Liver (tissue), 7 donors: ENCODE measurements at regions not wholly inside any gene's neighbourhood (a gene's known extent, or its start where the extent isn't known, plus 50 kb on each side); places are given as distances from the start of the nearest gene placed in this dataset.
"Not testable (repeated sequence)": the region's sequence is repeated elsewhere in the genome, so short reads cannot be mapped to it uniquely, and the experiment has no call there.

Experiments
- DNase-seq: peaks from one replicate; pipeline ENCODE4 v3.0.0-alpha.2; 2017; ENCODE audit warnings: low spot score
- H3K27ac ChIP-seq, 2 donors: one replicate each; pipeline ENCODE4 v1.7.0; 2013; ENCODE audit warnings: inconsistent platforms in 2 of 2, low read length in 2 of 2, control low read depth in 1 of 2, low read depth in 1 of 2, mild to moderate bottlenecking in 1 of 2
- H3K27me3 ChIP-seq, 4 donors: one replicate each; pipeline versions ENCODE4 v1.6.1 to v1.7.0; 2013; ENCODE audit warnings: low read length in 3 of 4, inconsistent platforms in 1 of 4, mild to moderate bottlenecking in 1 of 4, moderate library complexity in 1 of 4; ENCODE audit not compliant: control insufficient read depth in 4 of 4, insufficient read depth in 4 of 4
- H3K36me3 ChIP-seq, 4 donors: one replicate each; pipeline versions ENCODE4 v1.6.1 to v1.7.0; 2013; ENCODE audit warnings: low read length in 3 of 4, mild to moderate bottlenecking in 3 of 4, low read depth in 1 of 4, moderate library complexity in 1 of 4; ENCODE audit not compliant: control insufficient read depth in 4 of 4, insufficient read depth in 3 of 4
- H3K4me1 ChIP-seq, 4 donors: one replicate each; pipeline versions ENCODE4 v1.6.1 to v1.7.0; 2013; ENCODE audit warnings: low read length in 3 of 4, mild to moderate bottlenecking in 3 of 4, moderate library complexity in 1 of 4; ENCODE audit not compliant: control insufficient read depth in 4 of 4, insufficient read depth in 4 of 4
- H3K4me3 ChIP-seq, 3 donors: one replicate each; pipeline versions ENCODE4 v1.6.1 to v1.7.0; 2013; ENCODE audit warnings: low read length in 3 of 3, control low read depth in 1 of 3, low read depth in 1 of 3, mild to moderate bottlenecking in 1 of 3
- H3K9ac ChIP-seq, 2 donors: one replicate each; pipeline ENCODE4 v1.7.0; 2013; ENCODE audit warnings: low read length in 2 of 2, mild to moderate bottlenecking in 2 of 2, moderate library complexity in 2 of 2, control low read depth in 1 of 2, low read depth in 1 of 2
- H3K9me3 ChIP-seq, 4 donors: one replicate each; pipeline versions ENCODE4 v1.6.1 to v1.7.0; 2013; ENCODE audit warnings: low read length in 3 of 4; ENCODE audit not compliant: control insufficient read depth in 4 of 4
- ATF3 ChIP-seq: IDR thresholded peaks from 2 replicates; pipeline ENCODE4 v1.6.1; 2016; ENCODE audit warnings: antibody characterized with exemption
- EGR1 ChIP-seq, 2 donors: IDR thresholded peaks; 2 replicates each; pipeline ENCODE4 v1.6.1; 2016 to 2018; ENCODE audit warnings: antibody characterized with exemption in 2 of 2, low read depth in 2 of 2
- FOXA1 ChIP-seq: IDR thresholded peaks from 2 replicates; pipeline ENCODE4 v1.6.1; 2016; ENCODE audit warnings: antibody characterized with exemption
- GABPA ChIP-seq, 2 donors: IDR thresholded peaks in 1 of 2; conservative IDR thresholded peaks in 1 of 2; 2 replicates each; pipeline ENCODE4 v1.6.1; 2016; ENCODE audit warnings: antibody characterized with exemption in 2 of 2, mild to moderate bottlenecking in 1 of 2, moderate library complexity in 1 of 2
- HNF4A ChIP-seq, 2 donors: conservative IDR thresholded peaks; 2 replicates each; pipeline ENCODE4 v1.6.1; 2016; ENCODE audit warnings: antibody characterized with exemption in 2 of 2, mild to moderate bottlenecking in 2 of 2
- JUND ChIP-seq, 2 donors: IDR thresholded peaks; 2 replicates each; pipeline ENCODE4 v1.6.1; 2016; ENCODE audit warnings: antibody characterized with exemption in 2 of 2
- MAX ChIP-seq: IDR thresholded peaks from 2 replicates; pipeline ENCODE4 v1.6.1; 2016; ENCODE audit warnings: antibody characterized with exemption
- RAD21 ChIP-seq, 2 donors: IDR thresholded peaks; 2 replicates each; pipeline ENCODE4 v1.6.1; 2016; ENCODE audit warnings: antibody characterized with exemption in 2 of 2, mild to moderate bottlenecking in 2 of 2
- SP1 ChIP-seq: IDR thresholded peaks from 2 replicates; pipeline ENCODE4 v1.6.1; 2018; ENCODE audit warnings: antibody characterized with exemption, mild to moderate bottlenecking
- YY1 ChIP-seq: IDR thresholded peaks from 2 replicates; pipeline ENCODE4 v1.6.1; 2016; ENCODE audit warnings: antibody characterized with exemption, mild to moderate bottlenecking
- ZBTB33 ChIP-seq: IDR thresholded peaks from 2 replicates; pipeline ENCODE4 v1.6.1; 2016; ENCODE audit warnings: antibody characterized with exemption
- WGBS: extraction: QIAGEN DNeasy Blood & Tissue Kit; methylation state at CpG from one replicate; pipeline ENCODE4 v1.1.7; 2013; 5-methylcytosine and 5-hydroxymethylcytosine counted together
- donor health status: healthy.
- donor health status: healthy.
- donor health status: healthy.
- donor health status: healthy.

- Histone ChIP-seq H3K4me3 (no peak overlapping the region), H3K27ac (no peak overlapping the region), H3K27me3 (no peaks in the 10 kb centered on the region), H3K36me3 (no peaks in the 10 kb centered on the region), H3K4me1 (peaks cover 0 to 7% (median 1%) of the 10 kb centered on the region in 4 donors), H3K9me3 (no peaks in the 10 kb centered on the region), H3K9ac (no peak overlapping the region)
- DNase-seq = no peak
- 91% methylated on average over 4 of the region's 4 CpGs for WGBS
- no peak for TF ChIP-seq RAD21 (IDR thresholded peaks at IDR 0.05)
- TF ChIP-seq EGR1 (IDR thresholded peaks at IDR 0.05; ENCODE audit: low read depth in 2 of 2) = no peak
- TF ChIP-seq YY1 = no peak
- no peak for TF ChIP-seq MAX
- no peak for TF ChIP-seq SP1
Measured at GRCh38 chr12:127150956-127151355, 1116.0 kb upstream of the TMEM132C start.

GRCh38 chr12:127153996-127154395 lies 1113.0 kb upstream of the TMEM132C start:
- H3K27me3 ChIP-seq = no peaks in the 10 kb centered on the region
- no peaks in the 10 kb centered on the region for H3K9me3 ChIP-seq
- no peaks in the 10 kb centered on the region for H3K4me1 ChIP-seq
- DNase-seq = no peak
- TF ChIP-seq ATF3 (no peak), ZBTB33 (no peak), SP1 (no peak), GABPA (IDR thresholded peaks at IDR 0.05 in 1 of 2, conservative IDR thresholded peaks at IDR 0.05 in 1 of 2) (no peak), MAX (no peak), HNF4A (conservative IDR thresholded peaks at IDR 0.05) (no peak), FOXA1 (no peak), RAD21 (IDR thresholded peaks at IDR 0.05) (no peak), JUND (IDR thresholded peaks at IDR 0.05) (no peak)
- no peak overlapping the region for H3K9ac ChIP-seq
- no peak overlapping the region for H3K27ac ChIP-seq
- 88% methylated on average over 15 of the region's 15 CpGs for WGBS
- H3K4me3 ChIP-seq = no peak overlapping the region
- no peaks in the 10 kb centered on the region for H3K36me3 ChIP-seq

- not testable (repeated sequence) for H3K27ac ChIP-seq, H3K9me3 ChIP-seq, H3K4me3 ChIP-seq, H3K4me1 ChIP-seq, H3K36me3 ChIP-seq, H3K27me3 ChIP-seq, DNase-seq, H3K9ac ChIP-seq
- 96% methylated on average over 1 of the region's 1 CpG for WGBS
Measured at GRCh38 chr12:127154830-127155229, 1112.1 kb upstream of the TMEM132C start.

GRCh38 chr12:127155935-127156619 lies 1110.9 kb upstream of the TMEM132C start:
- 86% methylated on average over 5 of the region's 5 CpGs for WGBS
- not testable (repeated sequence) for H3K9ac ChIP-seq, H3K9me3 ChIP-seq, H3K4me3 ChIP-seq, H3K36me3 ChIP-seq, H3K4me1 ChIP-seq, DNase-seq, H3K27ac ChIP-seq, H3K27me3 ChIP-seq

- not testable (repeated sequence) for DNase-seq, H3K27ac ChIP-seq, H3K27me3 ChIP-seq, H3K9ac ChIP-seq, H3K4me1 ChIP-seq, H3K4me3 ChIP-seq, H3K9me3 ChIP-seq, H3K36me3 ChIP-seq
- WGBS = 86% methylated on average over 8 of the region's 8 CpGs
Measured at GRCh38 chr12:127157501-127158366, 1109.2 kb upstream of the TMEM132C start.
